CD4-positive, alpha-beta T cell (primary cell): ENCODE measurements at regions not wholly inside any gene's neighbourhood (a gene's known extent, or its start where the extent isn't known, plus 50 kb on each side); places are given as distances from the start of the nearest gene placed in this dataset.

Experiments used
- ATAC-seq: fragments of 200-7000 bp; cut with Tn5 transposase; one replicate; pipeline ENCODE4 v1.10.0; 2022; ENCODE audit warnings: mild to moderate bottlenecking; ENCODE audit not compliant: poor library complexity
- CTCF ChIA-PET: fragments of 350-600 bp; sonication (Branson Sonifier 250); formaldehyde crosslinking; loops from one replicate; lab custom pipeline; 2021; ENCODE audit warnings: antibody characterized with exemption, inconsistent platforms; lab: Charles Lee
- POLR2A ChIA-PET: fragments of 350-600 bp; sonication (Branson Sonifier 250); formaldehyde crosslinking; loops from one replicate; lab custom pipeline; 2021; ENCODE audit warnings: antibody characterized with exemption, inconsistent platforms; lab: Charles Lee
- DNase-seq, 14 experiments: peaks; one replicate each; pipeline ENCODE4 v3.0.0-alpha.2; 2013 to 2020; ENCODE audit warnings: mixed read lengths in 2 of 14
- H3K27ac ChIP-seq, 2 donors: one replicate each; pipeline versions ENCODE4 v1.5.1 to v1.7.0; 2013; ENCODE audit warnings: low read length in 2 of 2, low read depth in 1 of 2, mild to moderate bottlenecking in 1 of 2
- H3K27me3 ChIP-seq, 2 experiments: 1 replicate in 1 of 2; 2 replicates in 1 of 2; pipeline versions ENCODE4 v1.6.1 to v1.7.0; 2013; ENCODE audit warnings: low read length in 2 of 2, control low read depth in 1 of 2, mild to moderate bottlenecking in 1 of 2, moderate library complexity in 1 of 2; ENCODE audit not compliant: insufficient read depth in 2 of 2, control insufficient read depth in 1 of 2
- H3K36me3 ChIP-seq: one replicate; pipeline ENCODE4 v1.6.1; 2013; ENCODE audit warnings: low read length, control low read depth; ENCODE audit not compliant: insufficient read depth
- H3K4me1 ChIP-seq: one replicate; pipeline ENCODE4 v1.6.1; 2013; ENCODE audit warnings: low read length, control low read depth; ENCODE audit not compliant: insufficient read depth
- H3K4me3 ChIP-seq: one replicate; pipeline ENCODE4 v1.5.1; 2013; ENCODE audit warnings: mild to moderate bottlenecking, low read length, moderate library complexity
- H3K9me3 ChIP-seq, 2 experiments: 1 replicate in 1 of 2; 2 replicates in 1 of 2; pipeline versions ENCODE4 v1.6.1 to v1.7.0; 2013; ENCODE audit warnings: low read length in 2 of 2, mild to moderate bottlenecking in 2 of 2, control low read depth in 1 of 2, moderate library complexity in 1 of 2; ENCODE audit not compliant: control insufficient read depth in 1 of 2, insufficient read depth in 1 of 2
- H3K27ac Mint-ChIP-seq: one replicate; pipeline ENCODE4 v1.8.0; 2020; ENCODE audit warnings: mixed read lengths
- H3K27me3 Mint-ChIP-seq: one replicate; pipeline ENCODE4 v1.8.0; 2021; ENCODE audit warnings: mixed read lengths
- H3K36me3 Mint-ChIP-seq: one replicate; pipeline ENCODE4 v1.8.0; 2021; ENCODE audit warnings: low read depth, mixed read lengths
- H3K4me1 Mint-ChIP-seq: one replicate; pipeline ENCODE4 v1.8.0; 2021; ENCODE audit warnings: low read depth, mixed read lengths
- H3K4me3 Mint-ChIP-seq: one replicate; pipeline ENCODE4 v1.8.0; 2020; ENCODE audit warnings: mild to moderate bottlenecking, mixed read lengths
- H3K9me3 Mint-ChIP-seq: one replicate; pipeline ENCODE4 v1.8.0; 2020; ENCODE audit warnings: mixed read lengths
- intact Hi-C, 2 experiments: fragments of 100-400 bp; cut with DNase I in 1 of 2; cut with micrococcal nuclease in 1 of 2; formaldehyde crosslinking; loops; one replicate each; pipeline versions ENCODE4 v1.15.1 to v1.9.0; 2023 to 2025; cut with DNase I, micrococcal nuclease
- TF ChIP-seq, protein P1 (sequence below): fragments of 200-600 bp; IDR thresholded peaks from one replicate; pipeline ENCODE4 v1.8.0; 2022; ENCODE audit warnings: antibody characterized with exemption, mild to moderate bottlenecking

DNA sequence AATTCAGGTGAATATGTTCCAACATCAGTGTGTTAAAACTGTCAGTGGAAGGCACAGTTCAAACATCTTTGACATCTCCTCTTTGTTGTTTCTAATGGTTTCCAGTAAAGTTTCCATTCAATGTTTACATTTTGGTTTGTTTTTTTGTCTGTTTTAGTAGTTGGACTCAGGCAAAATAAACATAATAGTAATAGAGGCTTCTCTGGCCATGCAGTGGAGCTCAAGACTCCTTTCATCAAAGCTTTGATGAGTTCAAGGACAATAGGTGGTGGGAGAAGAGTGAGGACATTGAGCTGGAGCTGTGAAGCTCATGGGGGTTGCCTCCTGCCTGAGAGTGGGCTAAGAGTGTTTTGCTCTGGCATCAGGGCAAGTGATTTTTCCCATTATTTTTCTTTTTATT, 1853.7 kb upstream of the CELF4 start:
- Mint-ChIP-seq H3K27me3 (no peaks in the 10 kb centered on the region), H3K9me3 (peaks cover 3% of the 10 kb centered on the region), H3K27ac (no peak overlapping the region), H3K4me1 (no peaks in the 10 kb centered on the region), H3K36me3 (no peaks in the 10 kb centered on the region), H3K4me3 (no peak overlapping the region)
- POLR2A ChIA-PET = no interaction called here
- intact Hi-C loops = no loop called here
- Histone ChIP-seq H3K4me3 (no peak overlapping the region), H3K27ac (no peak overlapping the region), H3K4me1 (no peaks in the 10 kb centered on the region), H3K27me3 (no peaks in the 10 kb centered on the region), H3K9me3 (peaks cover 0 to 3% of the 10 kb centered on the region in 2 experiments), H3K36me3 (no peaks in the 10 kb centered on the region)
- CTCF ChIA-PET = no interaction called here
- DNase-seq = no peak
- no peak for ATAC-seq
- TF ChIP-seq, protein P1, sequence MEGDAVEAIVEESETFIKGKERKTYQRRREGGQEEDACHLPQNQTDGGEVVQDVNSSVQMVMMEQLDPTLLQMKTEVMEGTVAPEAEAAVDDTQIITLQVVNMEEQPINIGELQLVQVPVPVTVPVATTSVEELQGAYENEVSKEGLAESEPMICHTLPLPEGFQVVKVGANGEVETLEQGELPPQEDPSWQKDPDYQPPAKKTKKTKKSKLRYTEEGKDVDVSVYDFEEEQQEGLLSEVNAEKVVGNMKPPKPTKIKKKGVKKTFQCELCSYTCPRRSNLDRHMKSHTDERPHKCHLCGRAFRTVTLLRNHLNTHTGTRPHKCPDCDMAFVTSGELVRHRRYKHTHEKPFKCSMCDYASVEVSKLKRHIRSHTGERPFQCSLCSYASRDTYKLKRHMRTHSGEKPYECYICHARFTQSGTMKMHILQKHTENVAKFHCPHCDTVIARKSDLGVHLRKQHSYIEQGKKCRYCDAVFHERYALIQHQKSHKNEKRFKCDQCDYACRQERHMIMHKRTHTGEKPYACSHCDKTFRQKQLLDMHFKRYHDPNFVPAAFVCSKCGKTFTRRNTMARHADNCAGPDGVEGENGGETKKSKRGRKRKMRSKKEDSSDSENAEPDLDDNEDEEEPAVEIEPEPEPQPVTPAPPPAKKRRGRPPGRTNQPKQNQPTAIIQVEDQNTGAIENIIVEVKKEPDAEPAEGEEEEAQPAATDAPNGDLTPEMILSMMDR = no peak

DNA sequence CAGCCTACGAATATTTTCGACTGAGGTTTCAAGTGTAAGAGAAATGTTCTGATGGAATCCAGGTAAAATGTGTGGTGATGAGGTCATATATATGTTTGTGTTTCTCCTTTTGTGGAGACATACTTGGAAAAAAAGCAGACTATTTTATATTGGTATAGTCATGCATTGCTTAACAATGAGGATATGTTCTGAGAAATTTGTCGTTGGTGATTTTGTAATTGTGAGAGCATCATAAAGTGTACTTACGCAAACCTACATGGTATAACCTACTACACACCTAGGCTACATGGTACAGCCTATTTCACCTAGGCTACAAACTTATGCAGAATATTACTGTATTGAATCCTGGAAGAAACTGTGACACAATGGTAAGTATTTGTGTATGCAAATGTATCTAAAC, 1849.9 kb upstream of the CELF4 start:
- ChIA-PET CTCF (interaction anchor here (0.7 kb wide), 1 partner anchor 1184 kb away, joined by 4 read pairs; no protein-coding TSS in a partner anchor), POLR2A (no interaction called here)
- Mint-ChIP-seq H3K36me3 (no peaks in the 10 kb centered on the region), H3K4me3 (no peak overlapping the region), H3K27ac (no peak overlapping the region), H3K4me1 (no peaks in the 10 kb centered on the region), H3K9me3 (peaks cover 2% of the 10 kb centered on the region), H3K27me3 (no peaks in the 10 kb centered on the region)
- Histone ChIP-seq H3K4me1 (no peaks in the 10 kb centered on the region), H3K27ac (no peak overlapping the region), H3K4me3 (no peak overlapping the region), H3K27me3 (no peaks in the 10 kb centered on the region), H3K9me3 (no peaks in the 10 kb centered on the region), H3K36me3 (no peaks in the 10 kb centered on the region)
- intact Hi-C loops = no loop called here
- TF ChIP-seq, protein P1 = no peak
- DNase-seq = no peak
- no peak for ATAC-seq

DNA sequence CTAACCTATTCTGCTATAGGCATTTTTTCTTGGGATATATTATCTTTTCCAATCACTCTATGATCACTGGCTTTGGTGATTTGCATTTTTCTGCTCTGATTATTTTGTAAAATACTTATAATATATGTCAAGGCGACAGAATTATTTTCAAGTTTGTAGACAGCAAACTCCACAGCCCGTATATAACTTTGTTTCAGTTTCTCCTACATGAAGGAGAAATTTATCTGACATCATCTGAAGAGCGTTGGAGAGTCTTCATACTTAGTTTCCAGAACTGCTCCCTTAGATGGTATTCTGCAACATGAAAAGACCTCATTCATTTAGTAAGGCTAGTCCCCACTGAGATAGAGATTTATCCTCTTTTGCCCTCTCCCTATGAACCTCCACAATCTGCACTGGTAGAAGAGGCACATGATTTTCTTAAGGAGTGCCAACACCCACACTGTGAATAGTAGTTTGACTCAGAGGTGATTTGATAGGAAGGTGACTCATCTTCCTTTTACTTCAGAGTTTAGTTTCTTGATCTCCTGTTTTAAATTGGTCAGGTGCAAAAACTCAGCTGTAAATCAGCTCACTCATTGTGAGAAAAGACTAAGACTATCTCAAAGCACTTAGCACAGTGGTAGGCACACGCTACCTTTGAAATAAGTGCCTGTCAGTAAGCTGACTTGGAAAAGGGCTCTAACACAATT, 1848.6 kb upstream of the CELF4 start:
- ATAC-seq (no peak), DNase-seq (no peak)
- H3K27ac Mint-ChIP-seq = no peak overlapping the region
- no peaks in the 10 kb centered on the region for H3K4me1 Mint-ChIP-seq
- Histone ChIP-seq H3K9me3 (no peaks in the 10 kb centered on the region), H3K4me3 (no peak overlapping the region), H3K27me3 (no peaks in the 10 kb centered on the region), H3K36me3 (no peaks in the 10 kb centered on the region), H3K4me1 (no peaks in the 10 kb centered on the region), H3K27ac (no peak overlapping the region)
- intact Hi-C loops = no loop called here
- no peak overlapping the region for H3K4me3 Mint-ChIP-seq
- CTCF ChIA-PET = no interaction called here
- no peaks in the 10 kb centered on the region for H3K36me3 Mint-ChIP-seq
- TF ChIP-seq, protein P1 = no peak
- no peaks in the 10 kb centered on the region for H3K27me3 Mint-ChIP-seq
- POLR2A ChIA-PET = no interaction called here
- H3K9me3 Mint-ChIP-seq = peaks cover 2% of the 10 kb centered on the region
